GM18511 (cell line): ENCODE measurements at regions not wholly inside any gene's neighbourhood (a gene's known extent, or its start where the extent isn't known, plus 50 kb on each side); places are given as distances from the start of the nearest gene placed in this dataset.
"Not testable (repeated sequence)": the region's sequence is repeated elsewhere in the genome, so short reads cannot be mapped to it uniquely, and the experiment has no call there.

Experiments used
- ATAC-seq: cut with Tn5 transposase; IDR thresholded peaks from one replicate; pipeline ENCODE4 v1.9.1; 2021; ENCODE audit warnings: mild to moderate bottlenecking, moderate library complexity; ENCODE audit not compliant: unreplicated experiment

- no peak for ATAC-seq
Observed at GRCh38 chr1:95517506-95517905, 283.5 kb downstream of the RWDD3 start.

DNA sequence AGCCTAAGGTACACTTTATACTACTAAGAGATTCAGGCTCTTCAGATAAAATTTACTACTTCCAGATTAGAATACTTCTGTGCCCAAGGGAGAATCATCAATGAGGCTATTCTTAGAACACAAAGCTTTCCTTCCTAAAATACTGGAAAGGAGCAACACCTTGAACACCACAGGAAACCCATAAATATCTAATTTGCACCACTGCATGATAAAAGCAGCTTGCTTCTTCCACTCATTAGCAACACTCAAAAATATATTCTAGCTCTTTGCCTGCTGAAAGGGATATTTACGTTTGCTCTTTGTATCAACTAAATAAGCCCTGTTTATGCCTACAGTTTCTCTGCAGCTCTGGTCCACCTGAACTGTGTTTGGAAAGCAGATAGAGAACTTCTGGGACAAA lies 284.3 kb downstream of the RWDD3 start:
- no peak for ATAC-seq

DNA sequence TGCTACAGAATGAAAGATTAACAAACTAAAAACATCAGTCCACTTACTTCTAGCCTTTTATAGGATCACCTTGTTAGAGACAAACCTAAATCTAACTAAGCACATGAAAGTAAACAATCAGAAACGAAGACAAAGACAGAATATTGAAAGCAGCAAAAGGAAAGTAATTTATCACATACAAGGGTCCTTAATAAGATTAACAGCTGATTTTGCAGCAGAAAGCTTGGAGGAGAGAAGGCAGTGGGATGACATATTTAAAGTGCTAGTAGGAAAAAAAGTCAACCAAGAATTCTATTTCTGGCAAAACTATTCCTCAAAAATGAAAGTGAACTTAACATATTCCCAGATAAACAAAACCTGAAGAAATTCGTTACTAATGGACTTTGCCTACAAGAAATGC lies 286.4 kb downstream of the RWDD3 start:
- ATAC-seq: no peak

DNA sequence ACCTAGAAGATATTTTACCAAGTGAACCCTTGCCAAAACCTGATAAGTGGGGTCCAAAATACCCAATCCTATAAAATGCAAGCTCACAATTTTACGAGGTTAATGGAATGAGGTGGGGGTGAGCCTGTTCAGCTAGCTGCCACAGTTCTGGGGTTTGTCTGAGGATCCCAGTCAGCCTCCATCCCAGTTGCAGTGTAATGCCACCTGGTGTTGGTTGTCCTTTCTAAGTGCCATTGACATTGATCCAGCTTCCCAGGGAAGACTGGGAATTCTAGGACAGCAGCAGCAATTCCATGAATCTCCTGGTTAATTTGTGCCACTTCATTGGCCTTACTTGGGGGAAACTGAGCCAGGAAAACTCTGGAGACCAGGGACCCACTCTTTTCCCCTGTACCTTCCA lies 298.3 kb downstream of the RWDD3 start:
- no peak for ATAC-seq

DNA sequence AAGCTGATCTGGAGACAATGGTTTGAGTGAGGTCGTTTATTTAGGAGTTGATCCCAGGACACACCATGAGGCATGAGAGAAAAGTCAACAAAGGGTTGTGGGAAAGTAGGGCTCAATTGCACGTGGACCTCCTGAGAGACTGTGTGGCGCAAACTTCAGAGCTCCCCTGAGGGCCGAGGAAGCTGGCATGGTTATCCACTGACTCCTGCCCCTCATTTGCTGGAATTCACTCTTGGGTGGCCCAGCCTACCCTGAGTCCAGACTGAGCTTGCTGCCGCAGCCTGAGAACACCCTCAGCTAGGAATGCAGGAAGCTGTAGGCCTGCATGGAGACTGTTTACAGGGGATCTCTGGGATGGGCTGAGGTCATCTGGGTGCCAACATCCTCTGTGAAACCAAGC lies 301.0 kb downstream of the RWDD3 start:
- no peak for ATAC-seq

GRCh38 chr1:95535614-95536013 lies 301.6 kb downstream of the RWDD3 start:
- ATAC-seq: no peak

- no peak for ATAC-seq
Observed at GRCh38 chr1:95536501-95536900, 302.5 kb downstream of the RWDD3 start.

- no peak for ATAC-seq
Observed at GRCh38 chr1:95537176-95537575, 303.2 kb downstream of the RWDD3 start.

DNA sequence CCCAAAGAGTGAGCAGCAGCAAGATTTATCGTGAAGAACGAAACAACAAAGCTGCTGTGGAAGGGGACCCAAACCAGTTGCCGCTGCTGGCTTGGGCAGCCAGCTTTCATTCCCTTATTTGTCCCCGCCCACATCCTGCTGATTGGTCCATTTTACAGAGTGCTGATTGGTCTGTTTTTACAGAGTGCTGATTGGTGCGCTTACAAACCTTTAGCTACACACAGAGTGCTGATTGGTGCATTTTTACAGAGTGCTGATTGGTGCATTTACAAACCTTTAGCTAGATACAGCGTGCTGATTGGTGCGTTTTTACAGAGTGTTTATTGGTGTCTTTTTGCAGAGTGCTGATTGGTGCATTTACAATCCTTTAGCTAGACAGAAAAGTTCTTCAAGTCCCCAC lies 304.2 kb downstream of the RWDD3 start:
- not testable (repeated sequence) for ATAC-seq

- no peak for ATAC-seq
Observed at GRCh38 chr1:95542936-95543335, 308.9 kb downstream of the RWDD3 start.

GRCh38 chr1:95547005-95547404 lies 313.0 kb downstream of the RWDD3 start:
- ATAC-seq: no peak

- no peak for ATAC-seq
Observed at GRCh38 chr1:95548211-95548610, 314.2 kb downstream of the RWDD3 start.

DNA sequence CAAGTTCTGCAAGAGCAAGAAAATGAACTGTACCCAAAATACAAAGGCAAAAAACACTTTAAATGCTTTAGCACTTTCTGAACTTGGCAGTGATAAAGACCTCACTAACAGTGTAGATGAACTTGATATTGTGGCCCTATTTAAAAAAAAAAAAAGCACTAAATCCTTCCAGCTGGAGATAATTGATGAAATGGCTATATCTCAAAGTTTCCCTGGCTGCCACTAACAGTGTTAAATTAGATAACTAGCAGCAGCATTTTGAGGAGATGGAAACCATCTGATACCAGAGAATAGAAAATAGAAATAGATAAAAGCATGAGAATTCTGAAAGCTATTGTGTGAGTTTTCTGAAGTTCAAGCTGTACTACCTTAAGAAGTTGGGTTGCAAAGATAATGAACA lies 317.2 kb downstream of the RWDD3 start:
- no peak for ATAC-seq

- no peak for ATAC-seq
Observed at GRCh38 chr1:95553595-95553994, 319.6 kb downstream of the RWDD3 start.

DNA sequence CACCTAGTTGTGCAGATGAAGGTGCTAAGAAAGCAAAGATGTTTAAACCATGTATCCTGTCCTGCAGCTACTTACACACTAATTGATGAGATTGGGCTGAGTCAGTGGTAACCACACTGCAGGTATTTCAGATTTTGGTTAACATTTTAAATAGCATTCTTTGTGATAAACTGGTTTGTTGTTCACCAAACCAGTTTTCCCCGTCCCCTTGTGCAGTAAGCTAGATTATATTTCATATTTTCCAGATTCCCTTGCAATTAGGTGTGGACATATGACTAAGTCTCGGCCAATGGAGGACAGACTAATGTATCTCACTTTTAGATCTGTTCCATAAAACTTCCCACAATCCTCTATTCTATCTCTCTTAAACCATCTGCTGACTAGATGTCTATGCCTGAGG lies 320.4 kb downstream of the RWDD3 start:
- no peak for ATAC-seq

DNA sequence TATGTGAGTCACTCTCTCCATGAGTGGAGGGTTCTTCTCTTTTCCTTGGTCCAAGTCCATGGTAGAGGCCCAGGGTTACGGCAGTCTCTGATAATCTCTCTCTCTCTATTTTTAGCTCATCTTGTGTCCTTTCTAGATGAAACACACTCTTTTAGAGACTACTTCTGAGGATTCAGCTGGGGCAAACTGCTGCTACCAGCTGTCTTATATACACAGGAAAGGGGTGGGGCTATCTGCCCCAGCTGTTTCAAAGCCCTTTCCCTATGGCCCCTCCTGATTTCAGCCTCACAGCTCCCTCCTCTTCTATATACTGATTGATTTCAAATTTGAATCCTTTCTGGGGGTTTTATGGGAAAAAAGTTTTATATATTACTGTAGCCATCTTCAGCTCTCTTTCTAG lies 324.8 kb downstream of the RWDD3 start:
- ATAC-seq: no peak

GRCh38 chr1:95561346-95561745 lies 327.3 kb downstream of the RWDD3 start:
- ATAC-seq: no peak

DNA sequence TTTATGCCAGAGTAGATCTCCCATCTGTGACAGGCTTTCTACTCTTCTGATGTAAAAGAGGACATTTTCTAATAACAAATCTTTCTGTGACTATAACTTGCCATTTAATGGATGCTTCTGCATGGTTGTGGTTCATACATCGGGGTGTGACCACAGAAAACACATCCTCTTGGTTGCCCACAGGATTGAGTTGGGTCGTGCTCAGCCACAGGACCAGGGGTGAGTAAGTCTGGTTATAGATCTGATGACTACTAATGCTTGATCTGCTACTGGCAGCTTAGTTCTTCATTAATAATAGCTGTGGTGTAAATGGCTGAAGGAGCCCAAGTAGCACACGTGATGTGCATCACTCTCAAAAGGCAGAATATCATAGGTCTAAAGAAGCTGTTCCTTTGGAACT lies 328.2 kb downstream of the RWDD3 start:
- no peak for ATAC-seq

DNA sequence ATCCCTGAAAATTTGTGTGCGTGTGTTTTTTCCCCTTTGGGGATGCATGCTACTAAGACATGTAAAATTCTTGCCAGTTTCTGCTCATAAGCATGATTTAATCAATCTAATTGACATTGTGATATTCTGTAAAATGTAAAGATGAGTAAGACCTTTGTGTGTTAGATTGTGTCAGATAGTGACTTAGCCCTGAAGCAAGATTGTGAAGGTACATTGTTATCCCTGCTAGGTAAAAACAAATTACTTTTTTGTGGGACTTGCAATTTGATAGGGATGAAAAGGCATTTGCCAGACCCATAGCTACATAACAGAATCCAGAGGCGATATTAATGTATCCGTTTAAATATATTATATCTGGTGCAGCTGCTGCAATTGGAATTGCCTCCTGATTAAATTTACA lies 338.0 kb downstream of the RWDD3 start:
- no peak for ATAC-seq

DNA sequence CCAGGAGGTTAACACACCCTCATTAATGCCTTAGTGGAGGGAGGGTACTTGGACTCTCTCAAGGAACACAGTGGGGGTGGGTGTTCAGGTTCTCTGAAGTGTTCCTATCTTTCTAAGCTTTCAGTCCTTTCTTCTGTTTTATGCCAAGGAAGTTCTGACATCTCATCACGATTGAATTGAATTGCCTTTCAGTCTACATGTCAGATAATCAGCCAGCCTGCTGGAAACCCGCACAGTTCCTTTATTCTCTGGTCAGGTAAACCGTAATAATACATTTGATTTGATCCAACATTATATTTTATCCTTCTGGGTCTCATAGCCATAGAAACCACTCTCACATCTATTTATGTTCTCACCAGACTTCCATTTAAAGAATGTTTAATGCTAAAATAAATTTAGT lies 339.0 kb downstream of the RWDD3 start:
- no peak for ATAC-seq

DNA sequence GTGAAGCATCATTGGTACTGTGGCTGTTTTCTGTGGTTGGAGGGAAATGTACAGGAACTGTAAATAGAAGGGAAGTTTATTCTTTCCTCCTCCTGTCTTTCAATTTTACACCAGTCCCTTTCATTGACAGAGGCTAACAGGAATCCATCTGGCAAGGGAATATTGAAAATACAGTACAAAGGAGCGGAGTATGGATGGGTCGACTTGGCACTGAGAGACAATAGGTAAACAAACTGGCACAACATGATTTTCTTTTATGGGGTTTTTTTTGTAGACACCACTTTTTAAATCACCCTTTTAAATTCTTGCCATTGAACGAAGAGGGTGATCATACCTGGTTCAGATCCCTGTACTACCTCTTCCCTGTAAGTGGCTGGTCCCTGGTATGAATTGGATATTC lies 341.3 kb downstream of the RWDD3 start:
- no peak for ATAC-seq

- no peak for ATAC-seq
Observed at GRCh38 chr1:95578462-95578861, 344.5 kb downstream of the RWDD3 start.

- no peak for ATAC-seq
Observed at GRCh38 chr1:95582191-95582590, 348.2 kb downstream of the RWDD3 start.

DNA sequence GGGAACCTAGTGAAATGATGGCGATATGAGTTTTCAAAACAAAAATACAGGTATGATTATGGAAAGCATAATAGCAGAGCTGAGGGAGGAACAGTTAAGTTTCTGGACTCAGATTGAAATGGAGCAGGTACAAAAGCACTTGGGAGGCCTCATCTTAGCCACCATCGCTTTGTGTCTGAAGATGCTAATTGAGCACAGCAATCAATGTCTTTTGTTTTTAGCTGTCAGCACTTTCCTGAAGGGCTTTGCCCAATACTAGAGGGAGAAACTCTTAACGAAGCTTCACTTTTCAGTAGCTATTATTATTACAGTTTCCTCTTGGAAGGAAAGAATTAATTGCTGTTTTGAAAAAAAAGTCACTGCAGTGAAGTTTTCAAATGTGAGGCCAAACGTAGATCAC lies 348.7 kb downstream of the RWDD3 start:
- ATAC-seq: no peak
